Epidermal melanocyte (primary cell): ENCODE measurements at regions not wholly inside any gene's neighbourhood (a gene's known extent, or its start where the extent isn't known, plus 50 kb on each side); places are given as distances from the start of the nearest gene placed in this dataset.

Experiments
- DNase-seq: peaks from one replicate; pipeline ENCODE4 v3.0.0; 2011; ENCODE audit warnings: low spot score; ENCODE audit not compliant: insufficient read length

DNA sequence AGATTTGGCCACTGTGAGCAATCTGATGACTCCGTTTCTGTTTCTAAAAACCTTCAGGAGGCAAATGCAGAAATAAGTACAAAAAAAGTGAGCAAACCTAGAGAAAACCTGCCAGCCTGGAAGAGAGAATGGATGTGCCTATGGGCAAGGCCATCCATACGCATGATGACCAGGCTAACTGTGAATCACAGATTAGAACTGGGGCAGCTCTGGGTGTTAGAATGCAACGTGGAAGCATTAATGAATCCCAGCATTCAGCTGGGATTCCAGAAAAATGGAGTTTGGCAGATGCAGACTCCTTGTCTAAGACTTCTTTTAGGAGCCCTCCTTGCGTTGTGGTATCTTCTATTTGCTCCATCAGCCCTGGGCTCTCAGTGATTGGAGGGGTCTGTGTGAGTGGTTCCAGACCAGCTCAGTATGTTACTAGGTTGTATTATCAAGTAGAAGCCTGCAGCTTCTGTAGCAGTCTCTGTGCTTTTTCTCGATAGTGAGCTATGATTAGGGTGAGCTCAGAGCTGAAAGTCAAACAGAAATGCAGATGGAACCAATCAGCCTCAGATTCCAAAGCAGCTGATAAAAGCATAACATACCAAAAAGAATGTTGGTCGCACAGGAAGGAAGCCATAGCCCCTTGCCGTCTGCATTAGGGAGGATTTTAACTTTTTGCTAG lies 154.0 kb downstream of the PSMG1 start:
- DNase-seq: no peak

DNA sequence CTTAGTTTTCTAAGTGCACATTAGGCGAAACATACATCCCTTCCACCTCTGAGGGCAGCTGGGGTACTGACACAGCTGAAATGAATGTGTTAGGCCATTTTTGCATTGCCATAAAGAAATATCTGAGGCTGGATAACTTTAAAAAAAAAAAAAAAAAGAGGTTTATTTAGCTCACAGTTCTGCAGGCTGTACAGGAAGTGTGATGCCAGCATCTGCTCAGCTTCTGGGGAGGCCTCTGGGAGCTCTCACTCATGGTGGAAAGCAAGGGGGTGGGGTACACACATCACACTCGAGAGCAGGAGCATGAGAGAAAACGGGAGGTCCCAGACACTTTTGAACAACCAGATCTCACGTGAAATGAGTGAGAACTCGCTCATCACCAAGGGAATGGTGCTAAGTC lies 158.1 kb downstream of the PSMG1 start:
- DNase-seq: no peak

DNA sequence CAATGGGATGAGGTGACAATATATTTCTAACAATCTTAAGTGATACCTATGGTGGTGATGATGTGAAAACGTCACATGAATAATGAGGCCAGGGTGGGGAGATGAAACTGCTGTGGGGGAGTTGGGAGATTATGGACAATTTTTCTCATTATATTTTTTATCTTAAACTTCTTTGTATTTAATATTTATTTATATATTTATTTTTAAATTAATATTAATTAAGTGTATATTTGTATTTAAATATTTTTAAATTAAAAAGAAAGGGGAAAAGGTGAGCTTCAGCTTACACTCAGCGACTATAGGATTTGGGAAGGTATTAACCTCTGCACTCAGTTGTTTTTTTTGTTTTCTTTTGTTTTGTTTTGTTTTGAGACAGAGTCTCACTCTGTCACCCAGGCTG lies 158.7 kb downstream of the PSMG1 start:
- no peak for DNase-seq

DNA sequence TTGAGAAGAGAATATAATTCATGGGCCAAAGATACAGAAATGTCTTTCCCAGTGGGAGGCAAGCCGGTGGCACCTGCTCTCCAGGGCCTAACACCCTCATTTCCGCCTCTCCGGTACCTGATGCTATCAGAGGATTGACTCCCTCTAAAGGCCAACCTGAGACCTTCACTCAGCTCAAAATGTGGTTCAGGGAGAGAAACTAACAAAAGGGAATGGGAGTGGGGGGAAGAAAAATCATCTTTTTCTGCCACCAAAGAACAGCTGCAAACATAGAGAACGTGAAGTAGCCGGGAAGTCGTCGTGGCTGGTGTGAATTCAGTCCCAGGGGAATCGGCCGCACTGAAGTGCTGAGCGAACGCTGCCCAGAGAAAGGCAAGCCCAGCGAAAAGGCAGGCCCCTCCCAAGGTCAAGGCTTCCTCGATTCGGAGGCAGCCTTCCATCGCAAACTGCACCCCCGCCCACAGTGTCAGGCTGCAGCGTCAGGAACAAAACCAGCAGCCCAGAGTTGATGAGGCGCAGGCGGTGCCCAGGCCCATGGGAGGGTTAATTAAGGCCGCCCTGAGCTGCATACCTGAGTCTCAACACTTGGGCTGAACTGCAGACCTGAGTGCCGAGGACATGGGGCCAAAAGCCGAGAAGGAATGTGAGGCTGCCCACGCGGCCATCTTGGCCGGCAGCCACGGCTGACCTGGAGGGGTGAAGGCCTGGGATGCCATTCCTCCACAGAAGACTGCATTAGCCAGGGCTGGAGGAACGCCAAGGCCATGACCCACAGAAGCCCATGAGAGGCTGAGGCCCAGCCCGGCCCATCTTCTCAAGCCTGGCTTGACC lies 160.2 kb downstream of the PSMG1 start:
- no peak for DNase-seq

DNA sequence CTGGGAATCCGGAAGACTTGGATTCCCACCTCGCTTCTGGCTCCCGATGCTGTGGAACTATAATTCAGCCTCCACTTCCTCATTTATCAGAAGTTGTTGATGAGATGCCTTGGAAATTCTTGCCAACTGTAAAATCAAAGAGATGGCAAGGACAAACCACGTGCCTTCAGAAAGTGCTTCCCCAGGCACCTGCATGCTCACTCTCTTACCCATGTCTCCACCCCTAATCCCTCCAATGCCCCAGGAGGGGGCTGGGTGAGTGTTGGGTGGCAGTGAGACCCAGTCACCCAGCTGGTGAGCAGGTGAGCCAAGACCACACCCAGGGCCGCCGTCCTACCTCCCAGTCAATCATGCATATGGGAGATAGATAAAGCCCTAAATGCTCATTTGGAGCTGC lies 160.8 kb downstream of the PSMG1 start:
- DNase-seq: no peak

DNA sequence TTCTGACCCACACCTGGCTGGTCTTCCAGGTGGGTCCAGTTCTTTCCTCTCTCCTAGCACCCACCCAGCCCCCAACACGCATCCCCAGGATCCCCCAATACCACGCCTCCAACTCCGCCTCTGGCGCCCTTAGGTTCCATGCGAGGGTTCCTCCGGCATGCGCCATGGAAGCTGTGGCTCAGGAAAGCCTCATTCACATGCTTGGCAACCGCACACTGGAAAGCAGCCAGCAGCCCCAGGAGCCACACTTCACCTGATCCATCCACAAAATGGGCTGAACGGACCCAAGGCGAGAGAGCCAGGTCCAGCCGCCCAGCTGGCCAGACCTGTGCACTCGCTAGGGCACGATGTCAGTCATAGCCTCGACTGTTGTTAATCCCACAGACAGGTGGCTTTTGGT lies 161.2 kb downstream of the PSMG1 start:
- no peak for DNase-seq

DNA sequence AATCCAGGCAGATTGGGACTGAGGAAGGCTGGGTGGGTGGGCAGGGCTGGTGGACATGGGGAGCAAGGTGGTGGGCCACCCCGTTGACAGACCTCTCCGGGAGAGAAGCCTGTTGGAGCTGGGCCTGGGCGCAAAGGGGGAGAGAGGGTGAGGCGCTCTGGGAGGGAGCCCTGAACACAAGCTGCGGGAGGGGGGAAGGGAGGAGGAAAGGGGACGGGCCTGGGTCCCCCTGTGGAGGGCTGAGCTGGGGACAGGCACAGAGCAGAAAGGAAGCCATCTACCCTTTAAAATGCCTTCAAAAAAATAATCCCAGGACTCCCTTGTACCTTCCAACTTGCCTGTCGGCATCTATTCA lies 161.8 kb downstream of the PSMG1 start:
- DNase-seq: no peak

DNA sequence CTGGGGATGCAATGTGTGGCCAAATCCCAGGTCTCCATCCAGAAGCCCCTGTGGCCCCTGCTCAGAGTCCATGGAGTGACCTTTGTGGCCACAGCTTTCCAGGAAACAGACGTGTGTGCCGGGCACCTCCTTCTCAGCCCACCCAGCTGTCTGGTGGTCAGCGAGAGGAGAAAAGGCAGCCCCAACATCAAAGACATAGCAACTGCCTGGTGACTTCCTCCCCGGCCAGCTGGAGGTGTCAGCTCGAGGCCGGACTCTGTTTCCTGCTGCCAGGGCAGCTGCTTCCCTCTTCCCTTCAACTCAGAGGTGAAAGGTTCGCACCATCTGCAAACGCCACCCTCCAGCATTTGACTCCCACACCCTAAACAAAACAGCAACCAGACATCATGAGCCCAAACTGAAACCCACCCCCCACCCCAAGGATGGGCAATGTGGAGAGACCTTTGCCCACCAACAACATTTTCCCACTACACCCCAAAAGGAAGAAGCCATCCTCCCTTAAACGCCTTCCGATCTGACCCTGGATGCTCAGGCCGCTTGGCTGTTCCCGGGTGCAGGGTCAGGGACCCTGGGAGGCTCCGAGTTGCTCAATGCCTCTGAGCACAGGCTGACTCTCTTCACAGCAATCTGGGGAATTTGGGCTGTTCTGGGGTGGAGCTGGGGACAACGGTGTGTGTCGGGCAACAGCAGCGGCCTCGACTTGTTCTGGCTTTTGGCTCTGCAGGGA lies 162.3 kb downstream of the PSMG1 start:
- no peak for DNase-seq

DNA sequence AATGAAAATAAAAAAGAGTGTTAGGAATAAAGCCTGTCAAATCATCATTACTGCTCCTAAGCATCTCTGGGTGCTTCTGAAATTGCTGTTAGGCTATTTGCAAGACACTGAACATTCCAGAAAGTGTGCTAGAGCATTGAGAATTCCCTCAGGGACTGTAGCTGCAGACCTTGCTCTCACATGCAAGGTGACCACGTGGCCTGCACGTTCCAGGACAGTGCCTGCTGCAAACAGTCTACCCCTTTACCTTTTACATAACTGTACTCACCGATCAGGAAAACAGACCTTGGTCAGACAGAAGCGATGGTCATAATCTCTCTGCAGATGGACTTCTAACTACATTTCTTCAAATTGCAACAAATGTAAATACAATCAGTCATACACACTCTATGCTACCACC lies 164.5 kb downstream of the PSMG1 start:
- no peak for DNase-seq

DNA sequence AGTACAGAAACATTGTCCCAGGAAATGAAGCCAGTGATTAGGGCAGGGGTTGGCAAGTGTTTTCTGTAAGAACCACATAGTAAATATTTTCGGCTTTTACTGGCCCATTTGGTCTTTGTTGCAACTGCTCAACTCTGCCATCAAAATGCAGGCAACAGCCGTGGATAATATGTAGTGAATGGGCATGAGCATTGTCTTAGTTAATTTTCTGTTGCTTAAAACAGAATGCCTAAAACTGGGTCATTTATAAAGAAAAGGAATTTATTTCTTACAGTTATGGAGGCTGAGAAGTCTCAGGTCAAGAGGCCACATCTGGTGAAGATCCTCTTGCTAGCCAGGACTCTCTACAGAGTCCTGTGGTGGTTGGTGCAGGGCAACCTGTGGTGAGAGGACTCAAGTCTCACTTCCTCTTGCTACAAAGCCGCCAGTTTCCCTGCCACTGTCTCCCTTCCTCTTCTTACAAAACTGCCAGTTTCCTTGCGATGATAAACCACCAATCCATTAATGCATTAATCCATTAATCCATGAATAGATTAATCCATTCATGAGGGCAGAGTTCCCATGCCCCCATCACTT lies 166.4 kb downstream of the PSMG1 start:
- no peak for DNase-seq

DNA sequence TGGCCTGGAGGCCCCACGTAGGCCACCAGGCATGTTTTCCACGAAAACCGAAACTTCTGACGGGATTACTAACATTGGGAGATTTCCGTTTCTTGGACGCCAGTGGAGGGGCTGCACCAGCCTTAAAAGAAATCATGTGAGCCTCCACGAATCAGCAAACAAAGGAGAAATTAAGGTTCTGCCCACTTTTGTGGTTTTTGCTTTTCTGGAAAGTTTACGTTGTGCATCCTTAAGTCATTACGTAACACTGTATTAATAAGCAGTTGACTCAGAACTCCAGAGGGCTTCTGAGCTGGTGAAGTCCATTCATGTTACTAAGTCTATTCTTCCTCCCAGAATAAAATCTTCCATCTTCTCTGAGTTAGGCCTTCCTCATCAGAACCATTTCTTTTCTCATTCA lies 168.5 kb downstream of the PSMG1 start:
- no peak for DNase-seq

DNA sequence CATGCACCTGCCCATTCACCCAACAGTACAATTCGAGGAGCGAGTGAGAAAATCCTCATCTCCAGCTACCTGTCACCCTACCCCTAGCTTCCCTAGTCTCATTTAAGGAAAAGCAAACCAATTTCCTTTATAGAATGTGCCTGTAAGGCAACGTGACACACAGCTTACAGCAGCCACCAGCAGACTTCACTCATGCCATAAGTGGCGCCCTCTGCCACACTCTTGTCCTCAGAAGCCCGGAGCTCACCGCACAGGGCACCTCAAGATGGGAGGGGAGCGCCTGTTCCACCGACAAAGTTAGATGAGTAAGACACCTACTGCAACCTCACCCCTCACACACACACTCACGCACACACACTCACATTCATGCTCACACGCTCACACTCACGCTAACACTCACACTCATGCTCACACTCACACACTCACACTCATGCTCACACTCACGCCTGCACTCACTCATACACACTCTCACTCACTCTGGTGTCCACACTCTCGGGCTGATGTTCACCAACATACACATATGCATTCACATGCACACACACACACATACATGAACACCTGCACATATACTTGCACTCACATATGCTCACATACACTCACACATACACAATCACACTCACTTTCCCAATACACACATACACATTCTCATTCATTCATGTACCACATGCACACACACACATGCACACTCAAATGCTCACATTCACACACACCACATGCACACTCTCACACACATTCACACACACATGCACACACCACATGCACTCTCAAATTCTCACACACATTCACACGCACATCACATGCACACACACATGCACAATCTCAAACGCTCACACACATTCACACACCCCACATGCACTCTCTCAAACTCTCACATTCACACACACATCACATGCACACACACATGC lies 170.7 kb downstream of the PSMG1 start:
- DNase-seq: no peak

DNA sequence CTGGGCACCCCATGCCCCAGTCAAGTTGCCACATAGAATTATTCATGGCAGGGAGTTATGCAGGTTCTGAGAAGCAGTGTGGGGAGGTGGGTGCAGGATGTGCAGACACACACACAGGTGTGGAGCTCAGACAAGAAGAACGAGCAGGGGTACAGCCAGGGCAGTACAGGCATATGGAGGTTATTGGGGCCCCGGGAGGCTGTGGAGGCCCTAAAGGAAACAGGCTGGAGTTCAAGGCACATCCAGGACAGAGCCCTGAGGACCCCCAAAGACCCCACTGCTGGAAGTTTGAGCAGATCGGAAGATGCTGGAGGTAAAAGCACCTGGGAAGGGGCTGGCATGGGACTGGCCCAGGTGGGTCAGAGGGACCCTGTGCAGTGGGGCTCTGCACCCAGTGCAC lies 171.3 kb downstream of the PSMG1 start:
- DNase-seq: no peak

DNA sequence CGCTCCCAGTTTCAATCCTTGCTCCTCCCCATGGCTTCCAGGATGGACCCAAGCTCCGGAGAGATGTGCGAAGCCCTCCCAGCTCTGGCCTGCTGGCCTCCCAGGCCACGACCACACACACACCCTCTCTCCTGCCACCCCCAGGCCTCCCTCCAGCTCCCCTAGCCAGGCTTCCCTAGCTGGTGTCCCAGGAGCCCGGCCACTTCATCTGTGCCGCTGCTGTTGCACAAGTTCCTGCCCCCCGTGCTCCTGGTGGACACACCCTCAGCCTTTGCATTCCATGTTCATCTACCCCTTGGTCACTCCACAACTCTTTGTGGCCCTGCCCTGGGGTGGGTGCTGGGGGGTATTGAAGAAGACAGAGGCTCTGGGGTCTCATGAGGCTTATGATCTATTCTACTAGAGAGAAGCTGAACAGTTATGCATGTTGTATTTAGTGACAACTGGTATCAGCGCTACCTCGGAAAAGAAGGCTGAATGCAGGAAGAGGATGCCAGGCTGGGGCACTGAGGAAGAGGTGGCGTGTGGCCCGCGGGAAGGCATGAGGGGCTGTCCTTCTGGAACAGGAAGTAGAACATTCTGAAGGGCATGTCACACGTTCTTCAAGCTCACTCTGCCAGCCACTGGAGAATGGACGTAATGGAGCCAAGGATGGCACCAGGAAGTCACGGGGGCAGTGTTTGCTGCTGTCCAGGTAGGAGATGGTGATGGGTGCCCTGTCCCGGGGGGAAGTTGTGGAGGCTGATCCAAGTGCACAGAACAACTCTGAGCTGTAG lies 172.4 kb downstream of the PSMG1 start:
- DNase-seq: no peak

DNA sequence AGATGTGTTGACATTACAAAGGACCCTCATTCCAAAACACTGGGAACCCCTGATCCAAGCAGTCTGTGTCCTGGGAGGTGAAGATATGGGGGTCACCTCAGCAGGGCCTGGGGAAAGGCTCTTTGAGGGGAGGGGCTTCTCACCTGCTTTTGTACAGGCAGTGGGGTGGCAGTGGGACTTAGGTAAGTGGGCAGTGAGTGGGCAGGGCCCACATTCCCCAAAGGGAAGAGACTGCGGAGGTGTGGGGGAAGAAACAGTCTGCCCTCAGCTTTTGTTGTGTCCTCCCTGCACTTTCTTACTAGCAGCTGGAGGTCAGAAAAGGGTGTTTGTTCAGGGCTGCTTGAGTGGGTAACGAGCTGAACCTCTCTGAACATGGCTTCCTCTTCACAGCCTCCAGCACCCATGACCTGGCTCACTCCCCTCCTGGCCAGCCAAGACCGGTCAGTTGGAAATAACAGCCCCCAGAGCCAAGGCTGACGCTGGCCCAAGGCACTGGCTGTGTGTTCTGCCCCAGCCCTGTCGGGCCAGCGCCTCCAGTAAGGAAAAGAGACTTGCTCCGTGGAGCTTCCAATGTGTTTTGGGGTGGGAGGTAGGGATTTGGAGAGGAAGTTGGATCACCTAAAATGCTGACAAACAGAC lies 173.5 kb downstream of the PSMG1 start:
- DNase-seq: no peak

DNA sequence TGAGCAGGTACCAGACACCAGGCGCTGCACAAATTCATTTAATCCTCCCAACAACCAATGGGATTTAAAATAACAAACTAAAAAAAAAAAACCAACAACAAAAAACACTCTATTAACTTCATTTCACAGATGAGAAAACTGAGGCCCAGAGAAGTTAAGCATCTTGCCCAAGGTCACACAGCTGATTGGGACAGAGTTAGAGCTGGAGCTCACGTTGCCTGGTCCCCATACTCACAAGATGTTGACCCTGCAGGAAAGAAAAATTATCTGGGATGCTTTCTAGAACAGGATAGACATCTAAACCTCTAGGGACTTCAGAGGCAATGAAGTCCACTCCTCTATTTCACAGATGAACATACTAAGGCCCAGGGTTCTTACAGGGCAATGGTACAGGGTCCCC lies 175.3 kb downstream of the PSMG1 start:
- no peak for DNase-seq

DNA sequence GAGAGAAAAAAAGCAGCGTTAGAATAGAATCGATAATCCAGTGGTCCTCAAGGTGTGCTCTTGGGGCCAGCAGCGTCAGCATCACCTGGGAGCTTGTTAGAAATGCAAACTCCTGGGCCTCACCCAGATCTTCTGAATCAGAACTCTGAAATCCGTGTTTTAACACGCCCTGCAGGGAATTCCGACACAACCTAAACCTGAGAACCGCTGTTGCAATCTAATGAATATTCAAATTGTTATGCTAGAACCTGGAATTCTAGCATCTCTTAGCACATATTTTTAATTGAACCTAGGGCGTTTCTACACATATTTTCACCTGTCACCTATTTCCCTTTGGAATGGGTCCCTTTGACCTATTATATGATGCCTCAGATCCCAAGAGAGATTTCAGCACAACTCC lies 175.7 kb downstream of the PSMG1 start:
- no peak for DNase-seq

DNA sequence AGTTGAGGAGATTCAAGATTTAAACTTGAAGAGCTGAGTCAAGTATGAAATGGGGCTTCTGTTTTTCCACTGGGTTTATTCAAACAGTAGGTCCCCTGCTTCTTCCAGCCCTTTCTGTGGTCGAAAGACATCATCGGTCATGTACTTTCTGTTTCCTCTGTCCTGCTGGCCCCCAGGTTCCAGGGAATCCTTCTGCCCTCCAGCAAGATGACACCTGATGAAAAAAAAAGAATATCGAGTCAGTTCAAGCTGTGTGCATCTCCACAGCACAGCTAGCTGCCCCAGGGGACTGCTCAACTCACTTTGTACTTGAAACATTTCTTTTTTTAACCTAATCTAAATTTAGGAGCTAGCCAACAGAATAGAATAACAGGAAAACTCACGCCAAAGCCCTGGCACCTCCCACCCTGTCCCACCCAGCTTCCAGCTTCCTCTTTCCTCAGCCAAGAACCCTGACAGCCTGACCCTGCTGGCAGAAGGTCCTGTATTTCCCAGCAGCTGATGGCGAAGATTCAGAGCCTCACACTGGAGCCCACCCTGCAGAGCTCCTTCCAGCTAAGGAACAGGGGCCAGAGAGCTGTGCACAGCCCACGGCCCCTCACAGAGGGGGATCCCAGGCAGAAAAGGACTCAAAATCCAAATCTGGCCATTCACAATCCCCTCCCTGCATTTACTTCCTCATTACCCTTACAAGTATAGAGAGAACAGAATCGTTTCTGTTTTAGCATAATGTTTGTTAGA lies 176.5 kb downstream of the PSMG1 start:
- no peak for DNase-seq

DNA sequence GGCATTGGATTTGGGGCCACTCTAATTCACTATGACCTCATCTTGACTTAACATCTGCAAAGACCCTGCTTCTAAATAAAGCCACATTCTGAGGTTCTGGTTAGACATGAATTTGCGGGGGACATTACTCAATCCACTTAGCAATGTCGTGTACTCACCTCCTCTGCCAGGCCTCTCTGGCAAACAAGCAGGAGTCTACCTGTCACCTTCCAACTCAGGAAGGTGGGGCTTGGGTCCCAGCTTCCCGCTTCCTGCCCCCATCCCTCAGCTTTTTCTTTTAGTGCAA lies 177.8 kb downstream of the PSMG1 start:
- DNase-seq: no peak
